HT1080 (cell line): ENCODE measurements at regions not wholly inside any gene's neighbourhood (a gene's known extent, or its start where the extent isn't known, plus 50 kb on each side); places are given as distances from the start of the nearest gene placed in this dataset.
A peak's percentile ranks its signal among the peaks of the same experiment; 100 is the strongest.

Experiments
- DNase-seq: peaks from one replicate; pipeline ENCODE4 v3.0.0-alpha.2; 2015; ENCODE audit warnings: low read depth

DNA sequence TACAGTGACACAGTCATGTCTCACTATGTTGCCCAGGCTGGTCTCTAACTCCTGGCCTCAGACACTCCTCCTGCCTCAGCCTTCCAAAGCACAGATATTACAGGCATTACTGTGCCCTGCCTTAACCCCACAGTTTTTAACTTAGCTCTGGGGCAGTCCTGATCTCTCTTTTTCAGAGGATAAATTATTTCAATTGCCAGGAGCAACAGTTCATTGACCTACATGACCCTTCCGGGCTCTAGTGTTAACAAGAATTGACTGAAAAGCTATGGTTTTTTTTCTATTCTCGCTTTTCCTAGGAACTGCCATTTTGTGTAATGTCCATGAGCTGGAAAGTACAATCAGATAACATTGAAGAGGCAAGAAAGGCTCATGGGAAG lies 92.8 kb downstream of the HNRNPLL start:
- no peak for DNase-seq

DNA sequence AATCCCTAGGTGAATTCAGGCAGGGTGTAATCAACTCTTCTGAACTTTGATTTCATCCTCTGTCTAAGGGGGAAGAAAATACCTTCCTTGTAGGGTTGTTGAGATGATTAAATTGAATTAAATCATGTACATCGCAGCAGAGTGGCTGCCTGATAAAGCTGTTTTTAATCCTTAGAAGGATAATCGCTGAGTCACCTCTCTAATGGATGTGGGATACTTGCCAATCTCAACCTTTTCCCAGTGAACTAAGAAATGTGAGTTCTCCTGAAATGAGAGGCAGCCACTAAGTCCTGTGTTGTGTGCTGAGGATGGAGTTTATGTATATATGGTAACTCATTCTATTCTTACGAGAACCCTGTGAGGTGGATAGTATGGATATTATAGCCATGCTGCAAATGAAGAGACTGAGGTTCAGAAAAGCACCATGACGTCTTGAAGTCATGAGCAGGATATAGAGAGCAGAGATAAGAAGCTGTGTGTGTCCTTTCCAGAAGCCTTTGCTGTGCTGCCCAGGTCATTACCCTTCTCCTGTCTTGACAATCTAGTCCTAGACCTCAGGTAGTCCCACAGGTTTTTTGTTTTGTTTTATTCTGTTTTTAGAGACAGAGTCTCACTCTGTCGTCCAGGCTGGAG lies 93.3 kb downstream of the HNRNPLL start:
- DNase-seq = peak; percentile 64

DNA sequence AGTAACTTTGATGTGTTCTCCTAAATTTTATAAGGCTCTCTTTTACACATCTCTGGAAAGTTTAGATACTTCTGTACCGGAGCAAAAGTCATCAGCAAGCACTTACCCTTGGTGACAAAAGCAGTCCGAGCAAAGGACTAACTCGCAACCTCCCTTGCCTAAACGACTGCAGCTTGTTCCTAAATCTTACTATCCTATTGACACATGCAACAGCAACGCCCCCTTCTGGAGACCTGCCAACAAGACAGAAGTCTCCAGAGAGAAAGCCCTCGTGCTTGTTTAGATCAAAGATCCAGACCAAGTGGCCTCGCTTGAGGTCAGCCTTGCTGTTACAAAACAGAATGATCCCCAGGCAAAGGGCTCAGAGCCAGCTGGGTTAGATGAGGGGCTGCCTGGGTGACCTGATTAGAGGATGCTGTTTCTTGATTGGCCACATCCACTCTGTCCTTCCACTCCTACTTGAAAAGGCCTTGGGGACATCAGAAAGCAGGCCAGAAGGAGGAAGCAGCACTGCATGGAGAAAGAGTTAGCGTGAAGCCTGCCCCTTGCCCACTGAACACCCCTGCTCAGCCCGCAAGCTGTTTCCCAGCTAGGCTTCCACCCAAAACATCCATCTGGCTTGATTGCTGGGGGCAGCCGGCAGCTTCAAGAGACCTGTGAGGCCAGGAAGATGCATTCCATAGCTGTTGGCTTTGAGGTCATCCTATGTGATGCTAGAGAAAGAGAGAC lies 94.3 kb downstream of the HNRNPLL start:
- peak; percentile 64 for DNase-seq

DNA sequence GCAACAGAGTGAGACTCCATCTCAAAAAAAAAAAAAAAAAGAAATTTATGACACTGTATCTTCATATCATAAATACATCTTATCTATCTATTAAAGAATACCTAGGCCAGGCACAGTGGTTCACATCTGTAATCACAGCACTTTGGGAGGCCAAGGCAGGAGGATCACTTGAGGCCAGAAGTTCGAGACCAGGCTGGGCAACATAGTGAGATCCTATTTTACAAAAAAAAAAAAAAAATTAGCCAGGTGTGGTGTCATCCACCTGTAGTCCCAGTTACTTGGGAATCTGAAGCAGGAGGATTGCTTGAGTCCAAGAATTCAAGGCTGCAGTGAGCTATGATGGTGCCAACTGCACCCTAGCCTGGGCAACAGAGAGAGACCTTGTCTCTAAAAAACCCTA lies 95.0 kb downstream of the HNRNPLL start:
- DNase-seq = no peak

DNA sequence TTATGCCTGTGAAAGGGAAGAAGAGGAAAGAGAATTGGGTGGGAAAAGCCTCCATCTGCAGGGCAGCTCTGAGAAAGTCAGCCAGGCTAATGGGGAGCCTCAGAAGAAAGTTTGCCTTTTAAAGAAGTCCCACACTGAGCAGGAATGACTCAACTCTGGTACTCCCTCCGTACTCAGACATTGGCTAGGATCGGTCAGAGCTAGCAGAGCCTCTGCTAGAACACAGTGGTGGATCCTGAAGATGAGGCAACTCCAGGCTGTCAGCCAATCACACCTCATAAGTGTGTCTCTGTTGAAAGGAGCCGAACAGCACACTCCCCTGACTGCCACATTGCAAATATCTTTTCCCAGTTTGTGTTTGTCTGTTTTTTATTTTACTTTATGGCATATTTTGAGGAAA lies 96.9 kb downstream of the HNRNPLL start:
- DNase-seq = peak; percentile 61

DNA sequence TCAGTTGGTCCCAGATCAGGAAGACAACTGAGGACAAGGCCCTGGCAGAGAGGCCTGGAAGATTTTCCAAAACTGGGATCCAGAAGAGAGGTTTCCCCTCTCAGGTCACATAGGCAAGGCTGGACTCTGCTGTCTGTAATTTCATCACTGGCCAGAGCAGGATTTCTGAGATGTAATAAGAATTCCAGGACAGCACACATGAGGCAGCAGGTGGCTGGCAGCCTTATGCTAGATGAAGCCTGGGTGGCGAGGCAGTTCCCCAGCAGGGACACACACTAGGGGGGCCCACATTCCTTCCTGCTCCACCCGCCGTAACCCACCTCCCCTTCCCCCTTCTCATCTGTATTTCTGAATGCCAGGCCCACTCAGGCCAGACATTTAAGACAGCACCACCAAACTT lies 98.6 kb downstream of the HNRNPLL start:
- no peak for DNase-seq

DNA sequence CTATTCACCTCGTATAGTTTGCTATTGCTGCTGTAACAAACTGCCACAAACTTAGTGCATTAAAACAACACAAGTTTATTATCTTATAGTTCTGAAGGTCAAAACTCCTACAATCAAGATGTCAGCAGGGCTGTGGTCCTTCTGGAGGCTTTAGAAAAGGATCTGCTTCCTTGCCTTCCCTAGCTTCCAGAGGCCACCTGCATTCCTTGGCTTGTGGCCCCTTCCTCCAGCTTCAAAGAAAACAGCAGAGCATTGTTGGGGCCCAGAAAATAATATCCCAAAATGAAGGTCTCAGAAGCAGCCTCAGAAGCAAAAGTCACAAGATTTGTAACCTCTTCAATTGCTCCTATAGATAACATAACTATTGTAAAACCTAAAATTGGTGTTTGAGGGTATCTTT lies 100.6 kb downstream of the HNRNPLL start:
- no peak for DNase-seq

DNA sequence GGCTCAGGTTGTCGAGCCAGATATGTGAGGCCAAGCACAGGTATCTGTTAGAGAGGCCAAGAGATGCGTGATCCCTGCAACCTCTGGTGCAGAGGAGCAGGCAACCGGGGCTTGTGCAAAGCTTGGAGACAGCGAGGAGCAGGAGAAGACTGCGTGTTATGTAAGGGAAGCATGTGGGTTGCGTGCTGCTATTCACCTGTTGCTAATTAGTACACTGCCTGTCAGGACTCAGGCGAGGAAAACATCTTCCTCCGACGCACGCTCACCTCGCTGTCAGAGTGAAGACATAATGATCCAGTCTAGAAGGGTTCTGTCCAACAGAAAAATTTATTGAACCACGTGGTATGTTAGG lies 102.5 kb downstream of the HNRNPLL start:
- DNase-seq = no peak

DNA sequence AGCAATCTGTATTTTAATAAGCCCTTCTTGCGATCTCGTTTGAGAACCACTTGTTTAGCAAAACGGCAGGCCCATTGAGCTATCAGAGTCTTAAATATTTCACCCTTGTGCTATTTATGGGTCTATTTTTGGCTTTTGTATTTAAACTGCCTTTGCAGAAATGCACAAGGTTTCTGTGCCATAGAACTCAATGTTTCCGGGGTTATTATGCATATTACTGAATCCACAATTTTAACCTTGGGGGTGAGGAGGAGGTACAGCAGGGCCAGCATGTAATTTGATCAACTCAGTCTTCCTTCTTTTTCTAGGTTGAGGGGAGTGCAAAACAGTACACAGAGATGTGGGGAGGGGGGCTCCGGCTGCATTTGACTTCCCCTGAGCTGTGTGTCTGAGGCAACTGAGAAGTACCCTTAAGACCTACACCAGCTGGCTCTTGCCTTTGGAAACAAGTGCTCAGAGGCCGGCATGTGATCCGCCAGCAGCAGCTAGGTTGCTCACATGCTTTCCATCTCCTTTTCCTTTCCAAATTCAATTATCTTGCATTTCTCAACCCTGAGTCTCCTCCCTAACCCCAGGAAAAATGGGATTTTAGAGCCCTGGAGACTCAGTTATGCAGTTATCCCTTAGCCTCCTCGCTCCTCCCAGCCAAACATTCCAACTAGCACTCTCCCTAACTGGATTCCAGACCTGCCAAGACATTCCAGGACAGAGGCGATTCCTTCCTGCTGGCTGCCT lies 103.0 kb downstream of the HNRNPLL start:
- no peak for DNase-seq

DNA sequence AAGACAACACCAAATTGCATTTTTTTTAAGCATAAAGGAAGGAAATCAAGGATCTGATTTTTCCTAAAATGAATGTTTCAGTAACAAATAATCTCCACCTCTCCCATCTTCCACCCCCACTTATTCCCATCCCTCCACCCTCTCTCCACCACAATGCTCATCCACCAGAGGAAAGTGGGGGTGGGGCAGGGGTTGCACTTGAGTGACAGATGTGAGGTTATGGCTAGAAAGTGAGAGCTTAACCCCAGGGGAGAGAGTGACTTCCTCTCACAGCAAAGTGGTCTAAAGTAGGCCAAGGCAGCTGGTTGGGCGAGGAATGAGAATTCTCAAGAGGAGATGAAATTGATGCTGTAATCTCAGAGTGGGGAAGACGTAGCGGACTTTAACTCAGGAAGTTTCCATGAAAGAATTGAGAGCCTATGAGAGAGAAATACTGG lies 104.7 kb downstream of the HNRNPLL start:
- DNase-seq = no peak

DNA sequence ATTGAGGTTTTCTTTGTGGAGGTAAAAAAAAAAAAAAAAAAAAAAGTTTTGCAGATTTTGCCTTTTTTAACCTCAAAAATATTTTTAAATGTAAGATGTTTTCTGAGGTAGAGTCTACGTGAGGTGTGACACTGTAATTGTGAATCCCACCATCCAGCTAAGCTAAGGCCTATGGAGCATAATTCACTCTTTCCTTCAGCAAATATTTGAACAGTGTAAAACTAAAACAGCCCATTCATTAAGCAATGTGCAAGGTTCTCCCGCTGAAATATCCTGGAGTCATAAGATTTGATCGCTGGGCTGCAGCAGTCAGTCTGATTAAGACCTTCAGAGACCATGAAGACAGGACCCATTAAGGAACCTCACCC lies 105.1 kb downstream of the HNRNPLL start:
- no peak for DNase-seq

DNA sequence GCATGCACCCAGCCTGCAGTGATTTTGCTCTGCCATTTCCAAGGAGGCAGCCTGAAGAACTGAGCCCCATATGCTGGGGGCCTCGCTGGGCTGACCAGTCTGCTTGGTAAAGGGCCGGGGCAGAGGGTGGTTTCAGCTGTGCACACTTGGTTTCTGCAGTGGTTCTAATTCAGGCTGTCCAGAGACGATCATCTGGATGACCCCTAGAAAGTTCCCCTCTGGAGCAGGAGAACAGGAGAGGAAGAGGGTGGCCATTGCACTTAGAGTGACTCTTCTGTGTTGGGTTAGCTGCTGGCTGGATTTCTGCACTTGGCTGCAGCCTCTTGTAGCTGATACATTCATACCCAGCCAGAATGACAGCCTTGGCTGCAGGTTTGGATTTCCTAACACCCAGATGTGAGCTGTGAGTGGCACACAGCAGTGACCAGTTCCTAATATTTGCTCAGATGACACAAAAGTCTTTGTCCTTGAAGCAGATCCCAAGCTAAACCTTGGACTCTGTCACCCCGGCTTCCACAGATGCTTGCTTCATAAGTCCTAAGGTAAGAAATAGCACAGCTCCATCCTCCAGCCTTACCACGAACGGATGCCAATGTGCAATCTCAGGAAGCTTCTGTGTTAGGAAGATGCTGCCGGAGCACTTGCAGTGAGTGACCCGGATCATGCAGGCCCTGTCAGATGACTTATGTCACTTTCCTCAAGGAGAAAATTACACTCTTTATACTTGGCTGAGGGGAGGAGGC lies 105.6 kb downstream of the HNRNPLL start:
- DNase-seq = no peak

DNA sequence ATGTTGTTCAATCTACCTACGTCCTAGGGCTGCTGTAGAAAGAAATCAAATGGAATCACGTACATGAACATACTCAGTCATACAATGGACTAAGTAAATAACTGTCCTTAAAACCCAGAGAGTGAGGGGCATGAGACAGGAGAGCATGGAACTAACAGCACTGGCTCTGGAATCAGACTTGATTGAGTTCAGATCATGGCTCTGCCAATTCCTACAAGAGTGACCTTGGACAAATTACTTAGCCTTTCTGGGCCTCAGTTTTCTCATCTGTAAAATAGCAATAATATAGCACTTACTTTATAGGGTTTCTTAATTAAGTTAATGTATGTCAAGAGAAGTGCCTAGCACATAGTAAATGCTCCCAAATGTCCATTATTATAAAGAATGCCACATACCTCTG lies 106.8 kb downstream of the HNRNPLL start:
- DNase-seq = no peak

DNA sequence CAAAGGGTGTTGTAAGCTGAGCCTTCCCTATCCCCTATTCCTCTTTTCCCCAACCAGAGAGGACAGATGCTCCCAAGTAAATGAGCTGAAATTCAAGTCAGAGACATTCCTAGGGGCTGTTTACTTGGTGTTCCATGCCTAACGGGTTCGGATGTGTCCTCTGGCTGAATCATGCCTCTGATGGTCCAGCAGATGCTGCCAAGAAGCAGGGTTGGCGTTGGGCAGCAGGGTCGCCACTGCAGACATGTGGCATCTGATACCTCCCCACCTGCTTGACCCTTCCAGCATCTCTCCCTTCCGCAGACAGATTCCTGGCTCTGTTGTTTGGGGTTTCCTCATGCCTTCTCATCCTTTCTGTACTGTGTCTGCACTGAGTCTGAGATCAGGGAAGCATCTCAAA lies 108.3 kb downstream of the HNRNPLL start:
- DNase-seq = no peak

DNA sequence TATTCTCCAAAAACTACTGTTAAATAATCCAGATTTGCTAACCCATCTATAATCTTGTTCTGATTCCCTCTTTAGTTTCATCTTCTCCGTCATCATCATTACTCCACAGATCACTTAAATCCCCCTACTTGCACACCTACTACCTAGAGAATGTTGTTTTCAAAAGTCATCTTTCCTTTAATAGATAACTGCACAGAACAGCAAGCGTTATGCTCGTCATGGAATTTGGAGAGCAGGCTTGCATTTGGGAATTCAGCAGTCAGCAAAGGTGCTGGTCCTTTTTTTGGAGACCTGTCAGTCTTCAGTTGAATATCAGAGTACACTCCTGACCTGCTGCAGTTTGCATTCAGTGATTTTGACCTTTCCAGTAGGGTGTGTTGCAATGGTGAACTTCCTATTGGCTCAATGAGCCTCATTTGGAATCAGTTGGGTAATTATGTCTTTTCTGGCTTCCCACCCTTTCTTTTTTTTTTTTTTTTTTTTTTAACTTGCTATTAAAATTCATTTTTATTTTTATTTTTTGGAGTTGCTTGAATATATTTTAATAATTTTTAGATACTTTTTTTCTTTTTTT lies 110.6 kb downstream of the HNRNPLL start:
- DNase-seq = no peak

DNA sequence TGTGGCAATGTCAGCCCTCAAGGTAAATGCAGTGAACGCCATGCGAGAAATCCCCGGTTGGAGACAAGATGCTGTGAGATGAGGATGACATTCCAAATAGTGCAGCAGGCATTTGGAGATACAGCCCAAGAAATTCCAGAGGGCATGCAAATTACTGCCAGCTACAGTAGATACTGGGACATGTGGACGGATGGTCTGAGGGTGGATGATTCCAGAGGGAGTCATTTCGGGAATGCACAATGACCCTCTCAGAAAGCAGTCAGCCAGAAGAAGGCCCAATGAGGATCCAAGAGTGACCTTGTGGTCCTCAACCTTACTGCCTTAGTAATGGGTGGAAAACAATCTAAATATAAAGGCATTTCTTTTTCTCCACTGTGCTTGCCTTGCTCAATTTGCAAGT lies 111.3 kb downstream of the HNRNPLL start:
- no peak for DNase-seq

DNA sequence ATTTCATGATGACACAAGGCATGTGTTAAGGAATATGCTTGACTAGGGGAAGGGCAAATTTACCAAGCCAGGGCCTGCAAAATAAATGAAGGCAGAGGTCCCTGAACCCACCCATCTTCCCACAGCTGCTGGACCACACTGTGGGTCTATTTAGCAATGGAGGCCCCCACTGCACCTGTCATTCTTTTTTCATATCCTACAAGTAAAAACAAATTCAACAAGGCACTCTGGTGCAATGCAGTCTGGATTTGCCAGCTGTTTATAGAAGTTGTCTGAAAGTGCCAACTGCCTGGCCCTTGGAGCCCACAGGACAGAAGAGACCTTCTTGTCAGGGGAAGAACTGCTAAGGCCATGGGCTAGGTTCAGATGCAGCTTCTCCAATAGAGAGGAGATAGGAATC lies 112.8 kb upstream of the ATL2 start:
- no peak for DNase-seq

DNA sequence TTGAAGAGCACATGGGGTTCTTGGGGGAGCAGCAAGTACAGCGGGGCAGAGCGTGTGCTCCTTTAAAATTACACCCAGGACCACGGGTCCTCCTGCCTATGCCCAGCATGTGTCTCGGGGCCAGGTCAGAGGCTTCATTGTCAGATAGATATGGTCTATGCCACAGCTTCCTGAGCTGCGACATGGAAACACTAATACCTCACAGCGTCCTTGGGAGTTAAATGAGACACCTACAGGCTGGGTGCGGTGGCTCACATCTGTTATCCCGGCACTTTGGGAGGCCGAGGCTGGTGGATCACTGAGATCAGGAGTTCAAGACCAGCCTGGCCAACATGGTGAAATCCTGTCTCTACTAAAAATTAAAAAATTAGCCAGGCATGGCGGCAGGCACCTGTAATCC lies 110.8 kb upstream of the ATL2 start:
- no peak for DNase-seq

DNA sequence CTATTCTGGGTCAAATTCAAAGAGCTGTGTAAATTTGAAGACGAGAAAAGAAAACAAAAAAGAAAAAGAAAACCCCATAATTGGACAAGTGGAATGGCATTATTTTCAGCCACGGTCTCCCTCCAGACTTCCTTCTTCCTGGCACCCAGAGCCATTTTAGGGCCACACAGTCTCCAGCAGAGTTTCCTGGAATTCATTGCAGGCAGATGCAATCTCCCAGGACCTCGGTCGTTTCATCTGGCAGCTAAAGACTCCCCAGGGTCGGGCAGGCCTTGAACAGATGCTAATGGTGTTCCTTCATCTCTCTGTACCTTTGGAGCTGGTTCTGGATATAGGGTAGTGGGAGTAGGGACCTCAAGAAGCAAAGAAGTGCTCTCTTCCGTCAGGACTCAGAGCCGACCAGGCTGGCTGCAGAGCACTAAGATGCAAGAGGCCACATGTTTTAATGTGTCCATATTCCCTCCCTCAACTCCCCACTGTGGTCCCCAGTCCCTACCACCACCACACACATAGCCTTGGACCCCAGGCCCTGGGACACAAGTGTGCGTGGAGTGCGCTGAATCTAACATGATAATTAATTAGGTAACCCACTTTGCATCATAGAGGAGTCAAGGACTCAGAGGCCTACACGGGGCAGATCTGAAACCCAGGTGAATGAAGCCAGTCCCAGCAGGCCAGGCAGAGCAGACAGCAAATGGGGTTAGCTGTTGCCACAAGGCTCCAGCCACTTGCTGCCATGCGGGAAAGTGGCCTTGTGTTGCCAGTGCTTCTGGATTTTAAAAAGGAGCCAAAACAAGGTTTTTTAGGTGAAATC lies 109.3 kb upstream of the ATL2 start:
- no peak for DNase-seq

DNA sequence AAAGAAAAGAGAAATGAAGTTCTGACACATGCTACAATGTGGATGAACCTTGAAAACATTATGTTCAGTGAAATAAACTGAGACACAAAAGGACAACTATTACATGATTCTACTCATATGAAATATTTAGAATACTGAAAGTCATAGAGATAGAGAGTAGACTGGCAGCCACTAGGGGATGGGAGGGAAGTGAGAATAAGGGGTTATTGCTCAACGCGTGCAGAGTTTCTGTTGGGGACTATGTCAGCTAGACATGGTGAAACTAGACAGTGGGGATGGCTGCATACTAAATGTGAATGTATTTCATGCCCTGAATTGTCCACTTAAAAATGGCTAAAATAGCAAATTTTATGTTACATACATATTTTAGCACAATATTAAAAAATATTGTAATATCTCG lies 108.7 kb upstream of the ATL2 start:
- DNase-seq = no peak

DNA sequence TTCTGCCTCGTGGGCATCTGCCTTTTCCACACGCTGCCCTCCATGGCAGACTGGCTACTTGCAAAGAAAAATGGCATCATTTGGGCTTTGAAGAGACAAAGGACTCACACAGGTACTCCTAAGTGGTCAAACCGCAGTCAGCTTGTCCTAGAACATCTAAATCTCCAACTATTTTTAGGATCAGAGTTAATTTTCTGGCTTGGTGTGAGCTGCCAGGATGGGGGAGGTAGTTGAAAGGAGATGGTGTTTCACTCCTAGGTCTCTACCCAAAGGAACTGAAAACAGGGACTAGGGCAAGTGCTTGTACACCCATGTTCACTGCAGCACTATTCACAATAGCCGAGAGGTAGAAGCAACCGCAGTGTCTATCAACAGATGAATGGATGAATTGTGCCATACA lies 107.9 kb upstream of the ATL2 start:
- DNase-seq = no peak
